GM19467 (cell line): ENCODE measurements at regions not wholly inside any gene's neighbourhood (a gene's known extent, or its start where the extent isn't known, plus 50 kb on each side); places are given as distances from the start of the nearest gene placed in this dataset.
"Not testable (repeated sequence)": the region's sequence is repeated elsewhere in the genome, so short reads cannot be mapped to it uniquely, and the experiment has no call there.

Experiments used
- ATAC-seq: cut with Tn5 transposase; IDR thresholded peaks from one replicate; pipeline ENCODE4 v1.9.1; 2021; ENCODE audit warnings: mild to moderate bottlenecking, moderate library complexity; ENCODE audit not compliant: unreplicated experiment

DNA sequence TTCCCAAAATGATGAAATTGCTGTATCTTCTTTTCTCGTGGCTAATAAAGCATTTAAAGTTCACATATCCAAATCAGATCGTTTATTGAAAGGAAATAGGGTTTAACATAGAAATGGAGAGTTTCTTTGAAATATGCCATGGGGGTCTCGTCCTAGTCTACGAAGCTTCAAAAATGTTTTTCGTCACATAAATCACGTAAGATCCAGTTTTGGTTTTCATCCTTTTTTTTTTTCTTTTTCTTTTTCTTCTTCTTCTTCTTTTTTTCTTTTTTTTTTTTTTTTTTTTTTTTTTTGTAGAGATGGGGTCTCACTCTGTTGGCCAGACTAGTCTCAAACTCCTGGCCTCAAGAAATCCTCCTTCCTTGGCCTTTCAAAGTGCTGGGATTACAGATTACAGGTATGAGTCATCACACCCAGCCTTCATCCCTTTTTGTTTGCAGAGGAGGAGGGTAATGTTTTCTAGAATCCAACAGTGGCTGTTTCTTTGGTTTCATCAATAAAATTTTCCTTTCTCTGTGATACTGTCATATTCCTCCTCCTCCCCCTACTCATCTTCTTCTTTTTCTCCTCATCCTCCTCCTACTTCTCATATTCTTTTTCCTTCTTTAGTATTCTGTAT, 94.7 kb upstream of the LOC128125822 start:
- ATAC-seq: no peak

- no peak for ATAC-seq
Measured at GRCh38 chr6:63478734-63479133, 93.5 kb upstream of the LOC128125822 start.

- no peak for ATAC-seq
Measured at GRCh38 chr6:63486196-63486595, 86.1 kb upstream of the LOC128125822 start.

GRCh38 chr6:63487103-63487813, 85.0 kb upstream of the LOC128125822 start:
- ATAC-seq: no peak

GRCh38 chr6:63491119-63491518, 81.2 kb upstream of the LOC128125822 start:
- no peak for ATAC-seq

- ATAC-seq: no peak
Measured at GRCh38 chr6:63492476-63492875, 79.8 kb upstream of the LOC128125822 start.

DNA sequence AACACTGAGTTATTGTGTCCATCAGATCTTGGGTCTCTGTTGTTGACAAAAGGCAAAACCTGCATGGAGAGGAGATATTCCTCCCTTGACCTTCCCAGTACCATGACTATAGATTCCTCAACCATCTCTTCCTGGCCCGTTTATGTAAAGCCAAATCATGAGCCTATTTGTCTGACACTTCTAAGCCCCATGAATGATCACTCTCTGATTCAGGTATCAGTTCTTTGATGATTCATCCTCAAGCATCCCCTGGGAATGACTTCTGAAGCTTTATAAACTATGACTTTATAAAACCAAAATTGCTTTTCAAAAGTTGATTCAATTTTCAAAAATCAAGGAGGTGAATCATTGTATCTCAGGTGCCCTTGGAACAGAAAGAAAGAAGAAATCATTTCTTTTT, 78.7 kb upstream of the LOC128125822 start:
- no peak for ATAC-seq

GRCh38 chr6:63496361-63496804, 75.9 kb upstream of the LOC128125822 start:
- no peak for ATAC-seq

DNA sequence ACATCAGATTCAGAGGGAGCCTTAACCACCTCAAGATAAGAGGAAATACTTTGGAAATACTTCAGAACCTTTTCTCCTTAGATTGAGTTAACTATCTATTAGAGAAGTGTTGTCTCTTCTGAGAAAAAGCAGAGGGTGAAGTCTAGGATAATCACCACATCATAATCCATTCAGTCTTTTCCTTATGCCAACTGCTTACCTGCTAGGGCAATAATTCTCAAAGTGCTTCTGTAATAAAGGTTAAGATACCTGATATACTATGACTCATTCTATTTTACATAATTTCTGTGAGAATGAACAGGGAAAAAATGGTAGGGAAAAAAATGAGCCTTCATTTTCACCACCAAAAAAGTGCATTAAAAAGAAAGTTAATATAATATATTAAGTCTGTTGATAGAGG, 70.1 kb upstream of the LOC128125822 start:
- ATAC-seq: no peak

- ATAC-seq: no peak
Measured at GRCh38 chr6:63503199-63503598, 69.1 kb upstream of the LOC128125822 start.

DNA sequence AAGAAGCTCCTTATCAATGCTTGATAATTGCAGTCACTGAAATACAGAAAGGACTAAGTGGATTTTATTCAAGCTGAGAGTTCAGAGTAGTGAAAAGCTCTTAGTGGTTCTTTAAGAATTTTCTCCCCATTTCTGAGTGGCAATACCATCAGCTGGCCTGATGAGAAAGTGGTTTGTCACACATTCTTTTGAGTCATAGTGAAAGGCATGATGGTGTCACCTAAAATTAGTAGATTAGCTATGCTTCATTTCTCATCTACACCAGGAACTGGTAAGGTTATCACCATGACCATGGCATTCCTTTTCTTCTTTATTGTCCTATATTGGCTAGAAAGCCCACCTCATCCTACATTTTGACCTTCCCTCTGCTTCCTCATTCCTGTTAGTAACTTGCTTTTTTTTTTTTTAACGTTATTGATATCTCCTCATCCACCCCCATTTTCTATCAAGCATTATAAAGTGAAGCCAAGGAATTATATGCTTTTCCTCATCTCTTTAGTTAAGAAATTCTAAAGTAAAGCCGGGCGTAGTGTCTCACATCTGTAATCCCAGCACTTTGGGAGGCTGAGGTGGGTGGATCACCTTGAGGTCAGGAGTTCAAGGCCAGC, 67.4 kb upstream of the LOC128125822 start:
- peak; percentile 94 for ATAC-seq

DNA sequence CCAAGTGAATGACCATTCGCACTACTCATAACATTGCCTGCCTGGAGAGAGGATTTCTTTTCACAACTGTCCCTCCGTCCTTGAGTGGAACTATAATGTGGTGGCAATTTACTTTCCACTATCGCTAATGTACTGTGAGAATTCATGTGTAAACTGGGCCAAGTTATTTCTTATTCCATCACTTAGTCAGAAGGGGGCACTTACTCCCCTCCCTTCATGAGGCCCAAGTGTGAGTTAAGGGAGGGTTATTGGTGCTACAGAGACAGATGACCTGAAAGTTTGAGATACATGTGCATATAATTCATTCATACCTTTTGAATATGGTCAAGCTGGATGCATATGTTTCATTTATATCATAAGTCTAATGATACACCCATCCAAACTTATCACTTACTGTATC, 65.2 kb upstream of the LOC128125822 start:
- ATAC-seq: no peak

- no peak for ATAC-seq
Measured at GRCh38 chr6:63509652-63510352, 62.5 kb upstream of the LOC128125822 start.

- no peak for ATAC-seq
Measured at GRCh38 chr6:63510353-63510686, 62.0 kb upstream of the LOC128125822 start.

GRCh38 chr6:63510849-63511248, 61.4 kb upstream of the LOC128125822 start:
- ATAC-seq: no peak

DNA sequence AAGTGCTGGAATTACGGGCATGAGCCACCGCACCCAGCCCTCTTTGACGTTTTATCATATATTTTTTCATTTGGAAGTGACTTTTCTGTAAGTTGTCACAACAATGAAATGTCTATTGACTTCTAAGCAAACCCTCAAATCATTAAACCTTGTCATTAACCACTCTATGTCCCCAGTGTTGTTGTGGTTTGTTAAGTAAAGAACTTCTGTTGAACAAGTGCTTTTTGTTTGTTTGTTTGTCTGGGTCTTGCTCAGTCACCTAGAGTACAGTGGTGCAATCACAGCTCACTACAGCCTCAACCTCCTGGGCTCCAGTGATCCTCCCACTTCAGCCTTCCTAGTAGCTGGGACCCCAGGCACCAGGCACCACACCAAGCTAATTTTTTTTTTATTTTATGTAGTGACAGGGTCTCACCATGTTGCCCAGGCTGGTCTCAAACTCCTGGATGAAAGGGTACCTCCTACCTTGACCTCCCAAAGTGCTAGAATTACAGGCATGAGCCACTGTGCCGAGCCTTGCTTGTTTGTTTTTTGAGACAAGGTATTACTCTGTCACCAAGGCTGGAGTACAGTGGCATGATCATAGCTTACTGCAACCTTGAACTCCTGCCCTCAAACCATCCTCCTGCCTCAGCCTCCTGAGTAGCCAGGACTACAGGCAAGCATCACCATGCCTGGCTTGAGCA, 57.6 kb upstream of the LOC128125822 start:
- no peak for ATAC-seq

- not testable (repeated sequence) for ATAC-seq
Measured at GRCh38 chr6:63515227-63515626, 57.1 kb upstream of the LOC128125822 start.

GRCh38 chr6:63516186-63516944, 55.9 kb upstream of the LOC128125822 start:
- no peak for ATAC-seq

DNA sequence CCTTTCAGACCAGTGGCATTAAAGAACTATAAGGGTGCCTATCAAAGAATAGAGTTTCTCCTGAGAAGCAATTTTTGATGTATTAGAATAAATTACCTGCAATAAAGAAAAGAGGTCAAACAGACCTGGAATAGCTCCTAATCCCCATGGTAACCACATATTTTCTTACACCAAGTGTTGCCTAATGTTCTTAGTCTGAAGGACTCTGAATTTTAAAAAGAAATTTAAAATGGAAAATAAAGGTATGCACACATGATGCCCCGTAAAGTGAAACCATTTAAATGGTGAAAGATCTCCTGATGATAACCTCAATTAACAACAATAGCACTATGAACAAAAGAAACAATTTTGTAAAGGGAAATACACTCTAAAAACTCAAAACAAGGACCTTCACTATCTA, 55.1 kb upstream of the LOC128125822 start:
- no peak for ATAC-seq

DNA sequence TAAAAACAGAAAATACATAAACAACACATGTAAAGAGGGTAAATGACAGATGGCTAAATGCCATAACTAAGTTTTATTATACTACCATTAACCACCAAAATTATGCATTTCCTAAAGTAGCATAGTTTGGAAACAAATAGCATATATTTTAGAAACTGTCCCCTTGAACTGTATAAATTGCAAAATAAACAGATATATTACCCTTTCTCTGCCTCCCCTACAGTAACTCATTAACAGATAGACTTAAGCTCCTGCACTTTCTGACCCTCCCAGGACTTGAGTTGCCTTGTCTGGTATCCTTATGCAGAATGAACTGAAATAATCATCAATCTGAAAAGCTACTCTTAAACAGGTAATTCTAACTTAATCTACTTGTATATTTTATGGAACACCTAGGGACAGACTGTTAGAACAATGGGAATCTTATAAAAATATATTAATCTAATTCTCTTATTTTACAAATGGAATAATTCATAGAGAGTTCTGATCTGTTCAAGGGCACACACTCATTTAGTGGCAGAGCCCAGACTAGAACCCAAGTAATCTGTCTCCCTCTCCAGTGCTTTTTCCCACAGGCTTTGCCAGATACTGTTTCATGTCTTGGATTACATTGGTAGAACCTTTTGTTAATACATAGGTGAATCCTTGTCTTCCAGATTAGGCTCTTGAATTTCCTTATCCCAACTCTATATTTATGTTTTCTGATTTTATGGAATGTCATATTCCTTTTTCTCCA, 50.6 kb upstream of the LOC128125822 start:
- no peak for ATAC-seq
